CD14-positive monocyte (primary cell): ENCODE measurements at regions not wholly inside any gene's neighbourhood (a gene's known extent, or its start where the extent isn't known, plus 50 kb on each side); places are given as distances from the start of the nearest gene placed in this dataset.

Source experiments
- DNase-seq, 3 donors: peaks; one replicate each; pipeline ENCODE4 v3.0.0-alpha.2; 2011 to 2022
- H2AFZ ChIP-seq: 2 replicates; pipeline ENCODE4 v1.6.0; 2012; ENCODE audit warnings: mild to moderate bottlenecking, low read depth, low read length, inconsistent platforms; ENCODE audit not compliant: insufficient read depth, poor library complexity, severe bottlenecking
- H3K27ac ChIP-seq, 2 donors: 1 replicate in 1 of 2; 2 replicates in 1 of 2; pipeline ENCODE4 v1.5.1; 2012 to 2013; ENCODE audit warnings: low read length in 2 of 2, control low read depth in 1 of 2, inconsistent platforms in 1 of 2, low read depth in 1 of 2, mild to moderate bottlenecking in 1 of 2
- H3K27me3 ChIP-seq, 2 donors: one replicate each; pipeline versions ENCODE4 v1.6.0 to v1.6.1; 2011 to 2013; ENCODE audit warnings: low read length in 2 of 2; ENCODE audit not compliant: control insufficient read depth in 2 of 2, insufficient read depth in 2 of 2
- H3K36me3 ChIP-seq, 2 donors: replicated peaks in 1 of 2; 1 replicate in 1 of 2; 2 replicates in 1 of 2; pipeline versions ENCODE4 v1.5.1 to v1.6.1; 2012 to 2013; ENCODE audit warnings: low read length in 2 of 2, control low read depth in 1 of 2, inconsistent platforms in 1 of 2, mild to moderate bottlenecking in 1 of 2; ENCODE audit not compliant: insufficient read depth in 2 of 2, control insufficient read depth in 1 of 2
- H3K4me1 ChIP-seq, 2 donors: 1 replicate in 1 of 2; 2 replicates in 1 of 2; pipeline versions ENCODE4 v1.5.1 to v1.6.1; 2012 to 2013; ENCODE audit warnings: low read length in 2 of 2, control low read depth in 1 of 2, inconsistent platforms in 1 of 2, mild to moderate bottlenecking in 1 of 2, moderate library complexity in 1 of 2; ENCODE audit not compliant: insufficient read depth in 2 of 2, control insufficient read depth in 1 of 2
- H3K4me2 ChIP-seq: replicated peaks from 2 replicates; pipeline ENCODE3; 2012; ENCODE audit warnings: low read length, moderate library complexity, mild to moderate bottlenecking; ENCODE audit not compliant: poor library complexity, severe bottlenecking; ENCODE audit errors: extremely low read depth
- H3K4me3 ChIP-seq, 3 experiments: fragments of 200-600 bp in 1 of 3; sonication (generic) in 1 of 3; replicated peaks in 1 of 3; 1 replicate in 2 of 3; 2 replicates in 1 of 3; pipeline ENCODE4 v1.5.1; 2011 to 2013; ENCODE audit warnings: low read length in 3 of 3, mild to moderate bottlenecking in 3 of 3, control low read depth in 2 of 3, low read depth in 2 of 3, inconsistent platforms in 1 of 3, moderate library complexity in 1 of 3
- H3K79me2 ChIP-seq: 2 replicates; pipeline ENCODE4 v1.6.0; 2012; ENCODE audit warnings: mild to moderate bottlenecking, control low read depth, inconsistent platforms, low read length, moderate library complexity; ENCODE audit not compliant: insufficient read depth
- H3K9ac ChIP-seq: 2 replicates; pipeline ENCODE4 v1.6.0; 2017; ENCODE audit warnings: low read length, mild to moderate bottlenecking; ENCODE audit not compliant: insufficient read depth, poor library complexity, severe bottlenecking
- H3K9me3 ChIP-seq, 2 donors: replicated peaks in 1 of 2; 1 replicate in 1 of 2; 2 replicates in 1 of 2; pipeline versions ENCODE4 v1.5.1 to v1.6.1; 2012 to 2013; ENCODE audit warnings: low read length in 2 of 2, control low read depth in 1 of 2; ENCODE audit not compliant: control insufficient read depth in 1 of 2, insufficient read depth in 1 of 2
- H4K20me1 ChIP-seq: 2 replicates; pipeline ENCODE4 v1.6.0; 2012; ENCODE audit warnings: mild to moderate bottlenecking, low read length, control low read depth, moderate library complexity; ENCODE audit not compliant: insufficient read depth
- H3K27ac Mint-ChIP-seq, 7 donors: one replicate each; pipeline ENCODE4 v1.8.0; 2020; ENCODE audit warnings: mild to moderate bottlenecking in 7 of 7, mixed read lengths in 7 of 7, moderate library complexity in 6 of 7, inconsistent platforms in 2 of 7
- H3K27me3 Mint-ChIP-seq, 3 donors: one replicate each; pipeline ENCODE4 v1.8.0; 2021 to 2022; ENCODE audit warnings: low read depth in 3 of 3, mild to moderate bottlenecking in 3 of 3, mixed read lengths in 3 of 3, moderate library complexity in 3 of 3, inconsistent platforms in 1 of 3
- H3K36me3 Mint-ChIP-seq, 2 donors: one replicate each; pipeline ENCODE4 v1.8.0; 2020; ENCODE audit warnings: mixed read lengths in 2 of 2, inconsistent platforms in 1 of 2, mild to moderate bottlenecking in 1 of 2
- H3K4me1 Mint-ChIP-seq: one replicate; pipeline ENCODE4 v1.8.0; 2020; ENCODE audit warnings: mild to moderate bottlenecking, mixed read lengths
- H3K4me3 Mint-ChIP-seq, 2 donors: one replicate each; pipeline ENCODE4 v1.8.0; 2020; ENCODE audit warnings: mild to moderate bottlenecking in 2 of 2, mixed read lengths in 2 of 2, moderate library complexity in 1 of 2
- H3K9me3 Mint-ChIP-seq, 7 donors: one replicate each; pipeline ENCODE4 v1.8.0; 2020 to 2022; ENCODE audit warnings: mixed read lengths in 7 of 7, mild to moderate bottlenecking in 6 of 7, moderate library complexity in 6 of 7, inconsistent platforms in 2 of 7
- CTCF ChIP-seq: fragments of 200-600 bp; IDR thresholded peaks from one replicate; pipeline ENCODE4 v1.8.0; 2022; ENCODE audit warnings: antibody characterized with exemption, mild to moderate bottlenecking
- WGBS: methylation state at CpG from one replicate; pipeline ENCODE4 v1.1.5; 2013; ENCODE audit warnings: missing lambda C conversion rate; ENCODE audit not compliant: insufficient coverage; 5-methylcytosine and 5-hydroxymethylcytosine counted together
- intact Hi-C, 2 donors: fragments of 100-400 bp; cut with micrococcal nuclease; formaldehyde crosslinking; loops; one replicate each; pipeline versions ENCODE4 v1.15.0 to v1.15.1; 2023

- Histone ChIP-seq H3K36me3 (no peaks in the 10 kb centered on the region), H3K4me3 (no peak overlapping the region), H3K4me2 (no peak overlapping the region), H3K4me1 (no peaks in the 10 kb centered on the region), H3K9me3 (no peaks in the 10 kb centered on the region), H3K27ac (no peak overlapping the region), H2AFZ (no peak overlapping the region), H3K9ac (no peak overlapping the region), H3K27me3 (peaks cover 0 to 6% of the 10 kb centered on the region in 2 donors), H4K20me1 (no peaks in the 10 kb centered on the region), H3K79me2 (no peaks in the 10 kb centered on the region)
- TF ChIP-seq CTCF = no peak
- WGBS = 85% methylated on average over 23 of the region's 32 CpGs
- DNase-seq = no peak
- no peaks in the 10 kb centered on the region for H3K36me3 Mint-ChIP-seq
- H3K4me3 Mint-ChIP-seq = no peak overlapping the region
- intact Hi-C loops = no loop called here
- peaks cover 13 to 26% (median 24%) of the 10 kb centered on the region in 3 donors for H3K27me3 Mint-ChIP-seq
- H3K4me1 Mint-ChIP-seq = no peaks in the 10 kb centered on the region
- peaks cover 0 to 2% (median 0%) of the 10 kb centered on the region in 7 donors for H3K9me3 Mint-ChIP-seq
- peak overlapping the region in 1 of 7 donors; percentile 83 for H3K27ac Mint-ChIP-seq
Measured at GRCh38 chr5:1950096-1950707, 67.5 kb upstream of the IRX4 start.

- Histone ChIP-seq H3K27me3 (peaks cover 0 to 6% of the 10 kb centered on the region in 2 donors), H3K4me2 (no peak overlapping the region), H3K9ac (no peak overlapping the region), H3K9me3 (no peaks in the 10 kb centered on the region), H3K4me1 (no peaks in the 10 kb centered on the region), H3K36me3 (no peaks in the 10 kb centered on the region), H3K27ac (no peak overlapping the region), H2AFZ (no peak overlapping the region), H3K4me3 (no peak overlapping the region), H3K79me2 (no peaks in the 10 kb centered on the region), H4K20me1 (no peaks in the 10 kb centered on the region)
- H3K27me3 Mint-ChIP-seq = peaks cover 10 to 28% (median 26%) of the 10 kb centered on the region in 3 donors
- no peak overlapping the region for H3K4me3 Mint-ChIP-seq
- no peaks in the 10 kb centered on the region for H3K4me1 Mint-ChIP-seq
- 89% methylated on average over 12 of the region's 18 CpGs for WGBS
- intact Hi-C loops = no loop called here
- DNase-seq = no peak
- TF ChIP-seq CTCF = no peak
- H3K36me3 Mint-ChIP-seq = no peaks in the 10 kb centered on the region
- peaks cover 0 to 2% (median 0%) of the 10 kb centered on the region in 7 donors for H3K9me3 Mint-ChIP-seq
- no peak overlapping the region for H3K27ac Mint-ChIP-seq
Measured at GRCh38 chr5:1949253-1949652, 66.5 kb upstream of the IRX4 start.
